Upper lobe of left lung (tissue), 4 donors: ENCODE measurements at regions not wholly inside any gene's neighbourhood (a gene's known extent, or its start where the extent isn't known, plus 50 kb on each side); places are given as distances from the start of the nearest gene placed in this dataset.

Experiments
- CTCF ChIP-seq, 6 experiments: fragments of 450-650 bp in 4 of 6; fragments of 200-600 bp in 2 of 6; sonication (generic) in 2 of 6; IDR thresholded peaks; one replicate each; pipeline ENCODE4 v1.5.1; 2016 to 2019; ENCODE audit warnings: antibody characterized with exemption in 6 of 6
- EP300 ChIP-seq, 4 donors: sonication (generic); formaldehyde crosslinking; IDR thresholded peaks; one replicate each; pipeline ENCODE4 v1.5.1; 2017; ENCODE audit warnings: antibody characterized with exemption in 4 of 4, control low read depth in 2 of 4
- POLR2A ChIP-seq, 4 donors: fragments of 450-650 bp; IDR thresholded peaks; one replicate each; pipeline ENCODE4 v1.5.1; 2016 to 2017; ENCODE audit warnings: antibody characterized with exemption in 4 of 4, mild to moderate bottlenecking in 2 of 4
- POLR2AphosphoS5 ChIP-seq, 2 donors: sonication (generic); formaldehyde crosslinking; IDR thresholded peaks; one replicate each; pipeline ENCODE4 v1.5.1; 2017; ENCODE audit warnings: antibody characterized with exemption in 2 of 2

GRCh38 chr2:12826781-12827180 is 110.0 kb downstream of the TRIB2 start:
- TF ChIP-seq EP300 (IDR thresholded peaks at IDR 0.05) (no peak), CTCF (IDR thresholded peaks at IDR 0.05) (no peak), POLR2AphosphoS5 (IDR thresholded peaks at IDR 0.05) (no peak), POLR2A (IDR thresholded peaks at IDR 0.05) (no peak)
